ENCODE measurements at regions not wholly inside any gene's neighbourhood (a gene's known extent, or its start where the extent isn't known, plus 50 kb on each side); places are given as distances from the start of the nearest gene placed in this dataset.
A peak's percentile ranks its signal among the peaks of the same experiment; 100 is the strongest.

DNA sequence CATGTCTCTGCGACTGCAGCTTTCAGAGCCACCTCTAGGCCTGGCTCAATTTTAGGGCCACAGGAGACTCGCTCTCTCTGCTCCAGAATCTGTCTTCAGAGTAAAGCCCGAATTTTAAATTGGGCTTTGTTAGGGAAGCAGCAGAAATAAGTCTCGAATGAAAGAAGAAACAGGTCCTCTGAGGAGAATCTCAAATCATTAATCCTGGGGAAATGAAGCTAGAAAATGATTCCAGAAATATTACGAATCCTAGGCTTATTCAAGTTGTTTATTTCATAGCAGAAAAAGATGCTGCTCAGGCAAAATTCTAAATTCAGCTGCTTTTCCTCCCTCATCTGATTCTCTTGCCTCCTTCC is 114.2 kb upstream of the THBS1 start:
- no peak for DNase-seq

- no peak for DNase-seq
These were observed 112.5 kb upstream of the THBS1 start for GRCh38 chr15:39468331-39468730.

DNA sequence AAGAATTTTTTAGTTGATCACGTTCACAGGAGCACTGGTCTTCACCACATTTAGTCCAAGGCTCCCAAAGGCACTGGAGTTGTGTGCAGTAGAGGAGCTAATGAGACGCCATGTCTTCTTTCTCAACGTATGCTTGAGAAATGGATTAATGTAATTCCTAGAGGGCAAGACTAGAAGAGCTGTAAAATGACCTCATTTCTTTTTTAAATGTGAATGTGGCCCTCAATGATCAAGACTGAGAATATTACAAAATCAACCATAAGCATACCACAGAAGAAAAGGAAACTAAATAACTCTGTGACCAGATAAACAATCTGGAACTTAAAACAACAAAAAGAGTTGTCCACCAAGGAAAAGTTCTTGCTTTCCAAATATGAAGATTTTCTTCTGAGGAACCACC is 112.1 kb upstream of the THBS1 start:
- no peak for DNase-seq

DNA sequence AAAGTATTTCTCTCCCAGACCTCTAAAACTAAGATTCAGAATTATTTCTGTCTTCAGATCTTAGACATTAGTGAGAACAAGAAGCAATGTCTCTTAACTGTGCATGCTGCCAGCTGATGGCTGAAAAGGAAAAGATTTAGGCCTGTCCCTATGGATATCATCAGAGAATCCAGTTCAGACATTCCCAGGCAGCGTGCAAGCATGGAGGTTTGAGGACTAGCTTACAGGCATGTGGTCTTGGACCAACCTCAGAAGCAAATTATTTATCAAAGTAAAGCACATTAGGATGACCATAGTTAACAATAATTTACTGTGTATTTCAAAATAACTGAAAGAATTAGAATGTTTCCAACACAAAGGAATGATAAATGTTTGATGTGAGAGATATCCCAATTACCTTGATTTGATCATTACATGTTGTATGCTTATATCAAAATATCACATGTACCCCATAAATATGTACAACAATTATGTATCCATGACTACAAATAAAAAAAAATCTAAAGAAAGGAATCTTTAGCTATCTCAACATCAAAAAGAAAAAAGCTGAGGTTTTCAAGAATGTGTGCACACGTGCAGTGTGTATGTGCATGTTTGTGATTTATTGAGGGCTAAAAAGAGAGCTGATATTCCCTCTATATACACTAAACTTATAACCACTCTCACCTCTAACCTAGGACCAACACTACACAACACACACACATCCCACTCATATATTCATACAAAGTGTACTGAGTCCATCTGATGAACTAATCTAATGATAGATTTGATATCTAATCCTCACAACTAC is 108.9 kb upstream of the THBS1 start:
- no peak for DNase-seq

DNA sequence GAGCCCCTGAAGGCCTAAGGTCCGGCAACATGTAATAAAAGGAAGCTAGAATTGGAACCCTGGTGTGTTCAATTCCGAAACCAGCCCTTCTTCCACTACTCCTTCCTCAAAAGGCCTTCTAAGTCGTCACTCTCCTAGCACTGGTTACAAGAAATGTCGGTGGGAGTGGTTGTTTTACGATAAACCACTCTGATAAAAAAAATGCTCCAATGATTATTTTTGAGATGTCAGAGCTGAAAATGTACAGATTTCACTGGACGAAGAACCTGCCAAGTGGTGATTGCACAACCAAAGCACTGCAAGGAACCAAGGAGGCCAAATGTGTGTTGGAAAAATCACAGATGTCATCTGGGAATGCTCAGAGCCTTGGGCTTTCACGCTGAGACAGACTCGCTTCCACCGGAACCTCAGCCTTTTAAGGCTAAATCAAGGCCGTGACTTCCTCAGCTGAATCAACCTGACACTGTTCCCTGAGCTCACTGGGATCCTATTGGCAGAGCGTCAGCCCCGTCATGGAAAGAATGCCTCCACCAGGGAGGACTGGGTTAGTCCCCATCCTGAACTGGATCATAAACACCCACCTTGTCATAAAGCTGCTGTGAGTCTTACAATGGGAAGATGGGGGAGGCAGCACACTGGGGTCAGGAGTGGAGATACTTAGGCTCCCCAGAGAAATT is 108.1 kb upstream of the THBS1 start:
- DNase-seq: no peak

DNA sequence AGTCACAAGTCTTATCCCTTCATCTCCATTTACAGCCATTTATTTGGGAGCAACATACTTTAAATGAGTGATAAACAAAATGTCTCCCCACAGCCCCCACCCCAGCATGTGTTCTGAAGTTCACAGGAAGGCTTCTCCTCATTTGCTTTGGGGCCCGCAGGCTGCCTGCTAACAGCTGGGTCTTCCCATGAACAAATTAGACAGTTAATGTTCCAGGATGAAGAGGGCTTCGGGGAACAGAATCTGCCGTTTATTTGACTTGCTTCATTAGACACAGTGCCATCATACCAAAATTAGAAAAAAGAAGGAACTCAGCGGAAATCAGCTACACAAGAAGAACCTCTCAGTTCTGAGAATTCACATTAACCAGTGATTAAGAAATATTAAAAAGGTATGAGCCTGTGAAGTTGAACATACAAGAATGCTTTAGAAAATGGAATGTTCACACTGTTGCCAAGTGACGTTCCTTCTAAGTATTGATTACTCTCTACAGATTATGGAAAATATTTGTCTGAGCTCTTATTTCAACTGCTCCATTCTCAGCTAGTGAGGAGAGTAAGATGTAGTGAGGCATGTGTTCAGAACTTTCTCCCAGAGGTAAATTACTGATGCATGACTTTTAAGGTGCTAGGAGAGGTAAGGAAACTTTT is 107.5 kb upstream of the THBS1 start:
- no peak for DNase-seq

DNA sequence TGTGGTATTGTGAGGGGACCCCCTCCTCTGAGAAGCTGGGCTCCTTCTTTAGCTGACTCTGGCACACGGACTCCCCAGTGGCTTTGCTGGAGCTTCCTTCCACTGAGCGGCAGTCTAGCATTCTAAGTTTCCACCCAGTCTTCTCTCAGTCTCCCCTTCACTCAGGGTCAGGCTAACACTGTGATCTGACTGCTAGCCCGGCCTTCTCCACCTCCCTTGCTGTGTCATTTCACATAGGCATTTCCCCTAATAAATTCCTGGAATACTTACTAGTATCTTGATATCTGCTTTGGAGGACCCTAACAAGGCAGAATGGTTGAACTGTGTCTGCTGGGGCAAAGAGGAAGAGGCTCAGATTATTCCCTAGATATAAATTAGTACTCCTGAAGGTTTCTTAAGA is 106.2 kb upstream of the THBS1 start:
- no peak for DNase-seq

DNA sequence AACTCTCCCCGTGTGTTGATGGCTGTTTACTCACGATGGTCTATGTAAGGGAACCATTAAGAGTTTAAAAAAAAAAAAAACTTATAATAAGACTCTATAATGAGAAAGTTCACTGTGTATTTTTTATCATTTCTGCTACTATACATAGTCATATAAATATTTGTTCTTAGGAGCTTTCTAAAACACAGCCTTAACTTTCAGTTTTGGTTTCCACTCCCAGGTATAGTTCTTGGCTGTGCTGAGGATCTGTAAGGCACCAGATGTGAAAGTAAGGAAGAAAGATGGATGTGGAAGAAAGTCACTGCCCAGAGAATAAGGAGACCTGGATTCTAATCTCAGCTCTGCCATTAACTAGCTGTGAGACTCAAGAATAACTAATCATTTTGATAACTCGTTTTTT is 101.9 kb upstream of the THBS1 start:
- DNase-seq: no peak

DNA sequence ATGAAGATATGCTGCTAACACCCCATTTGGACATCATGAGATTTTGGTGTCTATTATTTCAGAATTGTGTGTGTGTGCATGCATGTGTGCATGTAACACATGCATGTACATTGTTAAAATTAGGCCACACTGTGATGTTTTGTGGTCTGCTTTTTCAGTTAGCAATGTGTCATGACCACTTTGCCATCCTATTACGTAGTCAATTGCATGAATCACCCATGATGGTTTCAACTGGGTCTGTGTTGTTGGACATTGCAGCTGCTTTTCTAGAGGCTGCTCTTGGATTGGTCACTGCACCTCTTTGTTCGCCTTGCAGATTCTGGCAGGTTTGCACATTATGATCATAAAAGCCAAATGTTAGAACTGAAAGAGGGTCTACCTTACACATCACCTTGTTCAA is 101.0 kb upstream of the THBS1 start:
- no peak for DNase-seq

GRCh38 chr15:39482459-39482858 is 98.4 kb upstream of the THBS1 start:
- no peak for DNase-seq

DNA sequence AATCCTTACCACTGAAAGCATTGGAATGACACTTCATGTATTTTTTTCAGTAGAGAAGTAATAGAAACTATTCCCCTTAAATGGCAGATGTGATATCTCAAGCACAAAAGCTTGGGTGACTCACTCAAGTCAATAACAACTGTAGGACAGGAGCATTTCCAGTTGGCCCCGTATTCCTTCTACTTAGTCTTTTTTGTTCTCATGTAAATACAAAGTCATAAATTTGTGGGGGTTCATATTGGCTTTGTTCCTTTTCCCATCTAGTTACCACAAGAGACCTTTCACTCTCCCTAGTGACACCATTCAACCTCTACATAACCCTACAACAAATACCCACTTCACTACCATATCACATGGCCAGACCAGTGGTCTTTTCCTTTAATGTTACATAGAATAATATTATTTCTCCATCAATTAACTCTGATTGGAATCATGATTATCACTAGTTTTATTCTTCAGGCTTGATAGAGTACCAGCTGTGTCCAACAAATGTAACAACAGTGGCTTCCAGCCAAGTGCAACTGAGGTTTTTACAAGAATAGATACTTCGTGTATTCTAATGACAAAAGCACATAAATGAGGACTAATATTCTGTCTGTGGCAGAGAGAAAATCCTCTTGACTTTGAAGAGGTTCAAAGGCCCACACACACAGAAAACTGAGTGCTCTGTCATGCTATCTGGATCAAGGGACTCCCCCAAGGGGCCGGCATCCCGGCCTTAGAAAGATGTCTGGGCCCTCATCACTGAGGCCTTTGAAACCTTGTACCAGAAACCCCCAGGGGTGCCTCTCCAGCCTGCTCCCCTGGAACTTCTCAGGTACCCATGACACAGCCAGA is 94.0 kb upstream of the THBS1 start:
- DNase-seq: no peak

GRCh38 chr15:39487458-39487735 is 93.5 kb upstream of the THBS1 start:
- DNase-seq: no peak

DNA sequence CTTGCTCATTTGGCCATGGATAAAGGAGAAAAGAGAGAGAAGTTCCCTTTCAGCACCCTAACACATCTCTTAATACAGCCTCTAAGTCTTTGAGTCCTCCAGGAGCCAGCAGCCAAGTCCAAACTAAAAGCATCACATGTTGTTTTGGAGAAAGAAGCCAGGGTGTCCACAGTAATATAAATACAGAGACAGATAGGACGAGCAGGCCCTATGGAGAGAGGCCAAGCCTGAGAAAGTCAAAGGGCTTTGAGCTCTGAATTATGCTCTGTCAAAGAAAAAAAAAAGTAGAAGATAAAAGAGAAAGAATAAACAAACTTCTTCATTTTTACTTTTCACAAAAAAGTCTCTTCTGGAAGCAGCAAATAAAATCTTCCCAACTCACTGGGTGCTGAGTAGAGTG is 92.4 kb upstream of the THBS1 start:
- DNase-seq: peak; percentile 22

DNA sequence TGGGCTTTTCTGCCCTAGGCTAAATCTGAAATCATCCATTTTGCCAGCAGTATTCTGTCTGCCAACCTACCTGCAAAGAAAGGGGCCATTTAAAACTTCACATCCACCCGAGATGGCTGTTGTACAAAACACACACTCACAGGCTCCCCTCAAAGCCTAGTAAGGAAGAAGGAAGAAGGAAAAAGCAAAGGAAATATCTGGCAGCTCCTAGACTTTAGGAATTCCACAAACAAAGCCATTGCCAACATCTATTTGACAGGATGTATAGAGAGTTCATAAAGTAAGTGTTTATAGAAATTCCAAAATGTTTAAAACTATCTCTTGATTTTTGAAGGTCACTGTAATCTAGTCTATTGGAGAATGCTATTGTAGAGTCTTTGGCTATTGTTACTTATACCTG is 91.9 kb upstream of the THBS1 start:
- DNase-seq: no peak

GRCh38 chr15:39491115-39491885 is 89.6 kb upstream of the THBS1 start:
- DNase-seq: no peak

GRCh38 chr15:39491886-39492490 is 88.9 kb upstream of the THBS1 start:
- no peak for DNase-seq

GRCh38 chr15:39493424-39494067 is 87.3 kb upstream of the THBS1 start:
- DNase-seq: no peak

DNA sequence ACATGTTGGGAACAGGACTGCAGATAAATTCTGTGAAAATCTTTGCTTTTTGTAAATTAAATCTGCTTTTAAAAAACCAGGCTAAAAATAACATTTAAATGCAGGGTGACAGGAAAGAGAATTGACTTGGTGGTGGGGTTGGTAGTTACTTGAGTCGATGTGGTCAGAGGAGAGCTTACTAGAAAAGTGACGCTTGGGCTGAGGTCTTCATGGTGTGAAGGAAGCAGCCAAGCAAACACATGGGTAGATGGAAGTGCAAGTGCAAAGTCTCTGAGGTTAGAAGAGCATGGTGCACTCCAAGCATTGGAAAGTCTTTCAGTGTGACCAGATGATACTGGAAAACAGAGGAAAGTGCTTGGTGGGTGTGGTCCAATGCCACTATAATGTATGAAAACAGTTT is 86.4 kb upstream of the THBS1 start:
- DNase-seq: no peak

DNA sequence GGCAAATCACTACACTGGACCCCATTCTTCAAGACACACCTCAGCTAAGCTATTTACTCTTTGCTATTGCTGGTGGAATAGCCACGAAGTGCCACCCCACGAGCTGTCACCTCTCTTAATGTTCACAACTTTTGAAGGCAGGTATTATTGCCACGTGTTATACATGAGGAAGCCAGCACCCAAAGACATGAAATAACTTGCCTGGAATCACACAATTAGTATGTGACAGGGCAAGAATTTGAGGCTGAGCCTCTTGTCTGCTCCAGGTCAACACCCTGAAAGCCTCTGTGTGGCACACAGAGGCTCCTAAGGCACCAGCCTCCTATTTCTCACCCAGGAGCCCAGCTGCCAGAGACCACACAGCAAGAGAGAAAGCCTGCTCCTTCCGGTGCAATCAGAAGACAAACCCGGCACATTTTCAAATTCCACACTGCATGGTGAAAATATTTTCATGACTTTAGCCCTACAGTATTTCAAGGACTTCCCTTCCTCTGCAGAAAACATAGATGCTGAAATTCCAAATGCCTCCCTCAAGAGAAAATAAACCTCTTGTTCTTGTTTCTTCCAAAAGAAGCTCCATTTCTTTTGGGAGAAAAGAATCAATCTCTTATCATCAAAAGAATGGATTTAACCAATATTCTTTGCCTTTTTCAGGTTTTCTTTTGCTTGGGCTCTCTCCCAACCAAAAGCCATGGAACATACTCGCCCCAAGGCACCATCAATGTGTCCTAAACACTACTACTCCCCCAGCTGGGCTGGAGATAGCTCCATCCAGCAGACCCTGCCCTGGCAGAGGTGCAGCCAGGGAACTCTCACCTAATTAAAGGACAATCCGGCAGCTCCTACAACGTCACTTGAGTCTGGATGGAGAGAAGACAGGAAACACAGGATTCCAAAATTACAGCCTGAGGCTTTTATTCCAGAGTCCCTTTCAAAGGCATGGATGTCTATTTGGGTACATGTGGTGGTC is 84.7 kb upstream of the THBS1 start:
- DNase-seq: no peak

DNA sequence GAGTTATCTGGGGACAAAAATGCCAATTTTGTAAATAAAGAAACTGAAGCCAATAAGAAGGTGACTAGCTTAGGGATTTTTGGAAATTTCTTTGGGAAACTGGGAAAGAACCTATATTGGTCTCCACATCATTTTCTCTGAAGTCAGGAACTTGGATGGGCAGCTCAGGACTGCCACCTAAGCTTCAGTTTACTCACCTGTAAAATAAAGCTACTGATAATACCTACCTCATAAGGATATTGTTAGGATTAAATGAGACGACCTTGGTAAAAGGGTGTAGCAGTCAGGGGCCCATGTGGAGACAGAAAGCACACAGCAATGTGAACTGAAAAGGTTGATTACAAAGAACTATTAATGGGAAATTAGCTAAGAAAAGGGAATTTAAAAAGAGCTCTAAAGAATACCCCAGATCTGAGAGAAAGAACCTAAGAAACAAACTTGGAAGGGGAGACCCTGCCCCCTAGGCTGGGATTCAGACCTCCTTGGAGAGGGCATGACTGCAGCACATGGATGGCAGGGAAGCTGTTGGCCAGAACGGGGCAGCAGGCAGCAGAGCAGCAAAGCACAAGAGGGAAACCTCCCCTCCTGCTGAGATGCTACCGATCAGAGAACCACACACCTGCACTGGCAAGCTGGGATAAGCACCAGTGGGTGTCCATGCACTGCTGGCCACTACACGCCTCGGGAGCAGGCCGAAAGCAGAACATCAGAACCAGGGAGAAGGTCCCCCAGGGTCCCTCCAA is 83.7 kb upstream of the THBS1 start:
- DNase-seq: no peak
